Stomach (tissue), 4 donors: ENCODE measurements at regions not wholly inside any gene's neighbourhood (a gene's known extent, or its start where the extent isn't known, plus 50 kb on each side); places are given as distances from the start of the nearest gene placed in this dataset.

Experiments used
- CTCF ChIP-seq, 7 experiments: fragments of 450-650 bp in 4 of 7; fragments of 200-600 bp in 3 of 7; sonication (generic) in 3 of 7; IDR thresholded peaks; one replicate each; pipeline ENCODE4 v1.5.1; 2016 to 2019; ENCODE audit warnings: antibody characterized with exemption in 7 of 7, control low read depth in 2 of 7, mild to moderate bottlenecking in 1 of 7
- EP300 ChIP-seq: sonication (generic); formaldehyde crosslinking; IDR thresholded peaks from one replicate; pipeline ENCODE4 v1.6.1; 2017; ENCODE audit warnings: antibody characterized with exemption

- TF ChIP-seq EP300: no peak
- no peak for TF ChIP-seq CTCF (IDR thresholded peaks at IDR 0.05)
These were observed 481.1 kb upstream of the MAN1A1 start for GRCh38 chr6:119830494-119831295.
